H1 (cell line): ENCODE measurements at regions not wholly inside any gene's neighbourhood (a gene's known extent, or its start where the extent isn't known, plus 50 kb on each side); places are given as distances from the start of the nearest gene placed in this dataset.

Source experiments
- CTCF ChIA-PET: fragments of 300-600 bp; sonication (Branson Sonifier 250); formaldehyde crosslinking; loops from one replicate; lab custom pipeline; 2021; ENCODE audit not compliant: partially characterized antibody; lab: Charles Lee
- POLR2A ChIA-PET: fragments of 300-600 bp; sonication (Branson Sonifier 250); formaldehyde crosslinking; loops from one replicate; lab custom pipeline; 2021; ENCODE audit warnings: inconsistent platforms; ENCODE audit not compliant: partially characterized antibody; lab: Charles Lee
- DNase-seq, 2 experiments: peaks; one replicate each; pipeline versions ENCODE4 v3.0.0 to v3.0.0-alpha.2; 2010 to 2022; ENCODE audit warnings: low spot score in 2 of 2, low read depth in 1 of 2, mixed read lengths in 1 of 2
- FAIRE-seq: peaks from 2 replicates; lab custom pipeline; 2011; peaks lifted over from hg19 to GRCh38; lab: Jason Lieb, UNC
- H2AFZ ChIP-seq: 2 replicates; pipeline ENCODE4 v1.8.1; 2012; ENCODE audit warnings: low read length, inconsistent platforms
- H2AK5ac ChIP-seq: 2 replicates; pipeline ENCODE4 v1.6.1; 2013; ENCODE audit warnings: low read depth, low read length
- H2BK120ac ChIP-seq: replicated peaks from 2 replicates; pipeline ENCODE3; 2013; ENCODE audit warnings: low read depth, low read length, inconsistent platforms
- H2BK12ac ChIP-seq: 2 replicates; pipeline ENCODE4 v1.6.1; 2013; ENCODE audit warnings: low read depth, low read length
- H2BK15ac ChIP-seq: 2 replicates; pipeline ENCODE4 v1.6.1; 2013; ENCODE audit warnings: low read length
- H2BK20ac ChIP-seq: 2 replicates; pipeline ENCODE4 v1.6.1; 2013; ENCODE audit warnings: low read length
- H2BK5ac ChIP-seq: 2 replicates; pipeline ENCODE4 v1.6.1; 2013; ENCODE audit warnings: low read depth, low read length
- H3K14ac ChIP-seq: 2 replicates; pipeline ENCODE4 v1.6.1; 2013; ENCODE audit warnings: inconsistent platforms; ENCODE audit not compliant: insufficient read length
- H3K18ac ChIP-seq: 2 replicates; pipeline ENCODE4 v1.6.1; 2013; ENCODE audit warnings: low read length; ENCODE audit errors: extremely low read depth
- H3K23ac ChIP-seq: 2 replicates; pipeline ENCODE4 v1.6.1; 2013; ENCODE audit warnings: inconsistent platforms; ENCODE audit not compliant: insufficient read length
- H3K23me2 ChIP-seq: 2 replicates; pipeline ENCODE4 v1.6.1; 2013; ENCODE audit warnings: low read depth, low read length
- H3K27ac ChIP-seq: 2 replicates; pipeline ENCODE4 v1.6.1; 2011; ENCODE audit warnings: low read depth, low read length, inconsistent platforms
- H3K27me3 ChIP-seq, 4 experiments: replicated peaks in 1 of 4; 1 replicate in 1 of 4; 2 replicates in 3 of 4; pipeline versions ENCODE4 v1.6.1 to v1.8.1; 2011 to 2013; ENCODE audit warnings: low read length in 3 of 4, mild to moderate bottlenecking in 3 of 4, inconsistent platforms in 2 of 4, mixed read lengths in 2 of 4, moderate library complexity in 1 of 4; ENCODE audit not compliant: control insufficient read depth in 3 of 4, insufficient read depth in 3 of 4; ENCODE audit errors: extremely low read depth in 1 of 4
- H3K36me3 ChIP-seq, 4 experiments: 2 replicates each; pipeline versions ENCODE4 v1.6.1 to v1.8.1; 2011 to 2013; ENCODE audit warnings: mild to moderate bottlenecking in 4 of 4, low read length in 3 of 4, moderate library complexity in 2 of 4, control low read depth in 1 of 4, inconsistent platforms in 1 of 4; ENCODE audit not compliant: insufficient read depth in 4 of 4, control insufficient read depth in 2 of 4
- H3K4ac ChIP-seq: replicated peaks from 2 replicates; pipeline ENCODE3; 2013; ENCODE audit warnings: low read length, low read depth, mixed read lengths, inconsistent platforms; ENCODE audit not compliant: insufficient read length
- H3K4me1 ChIP-seq, 4 experiments: replicated peaks in 1 of 4; 1 replicate in 1 of 4; 2 replicates in 3 of 4; pipeline versions ENCODE4 v1.6.1 to v1.8.1; 2011 to 2013; ENCODE audit warnings: low read length in 3 of 4, inconsistent platforms in 2 of 4, mixed read lengths in 1 of 4; ENCODE audit not compliant: insufficient read depth in 4 of 4, control insufficient read depth in 3 of 4
- H3K4me2 ChIP-seq, 2 experiments: 2 replicates each; pipeline versions ENCODE4 v1.6.1 to v1.8.1; 2011 to 2013; ENCODE audit warnings: low read depth in 2 of 2, low read length in 2 of 2, control low read depth in 1 of 2, inconsistent platforms in 1 of 2, mild to moderate bottlenecking in 1 of 2; ENCODE audit not compliant: insufficient read depth in 1 of 2
- H3K4me3 ChIP-seq, 4 experiments: fragments of 200-600, 300-600 bp in 1 of 4; sonication (generic), shearing (Covaris generic), sonication (Bioruptor Twin) in 1 of 4; 2 replicates each; pipeline versions ENCODE4 v1.5.1 to v1.8.1; 2011 to 2016; ENCODE audit warnings: low read length in 4 of 4, low read depth in 3 of 4, control low read depth in 2 of 4, inconsistent platforms in 2 of 4, mild to moderate bottlenecking in 2 of 4, mixed read lengths in 1 of 4, moderate library complexity in 1 of 4; ENCODE audit not compliant: insufficient read depth in 2 of 4; ENCODE audit errors: extremely low read depth in 1 of 4
- H3K56ac ChIP-seq: replicated peaks from 2 replicates; pipeline ENCODE3; 2013; ENCODE audit warnings: low read depth, mild to moderate bottlenecking, mixed read lengths, low read length, inconsistent platforms; ENCODE audit not compliant: insufficient read length
- H3K79me1 ChIP-seq: 2 replicates; pipeline ENCODE4 v1.6.1; 2013; ENCODE audit warnings: low read depth, low read length, control low read depth
- H3K79me2 ChIP-seq, 2 experiments: 2 replicates each; pipeline versions ENCODE4 v1.6.1 to v1.8.1; 2012 to 2013; ENCODE audit warnings: low read length in 2 of 2, mild to moderate bottlenecking in 2 of 2, inconsistent platforms in 1 of 2; ENCODE audit not compliant: insufficient read depth in 2 of 2, control insufficient read depth in 1 of 2
- H3K9ac ChIP-seq, 4 experiments: replicated peaks in 1 of 4; 1 replicate in 1 of 4; 2 replicates in 3 of 4; pipeline versions ENCODE4 v1.6.1 to v1.8.1; 2011 to 2013; ENCODE audit warnings: low read depth in 3 of 4, low read length in 3 of 4, control low read depth in 2 of 4, mild to moderate bottlenecking in 2 of 4, moderate library complexity in 2 of 4, inconsistent platforms in 1 of 4; ENCODE audit errors: extremely low read depth in 1 of 4
- H3K9me3 ChIP-seq, 2 experiments: 2 replicates each; pipeline versions ENCODE4 v1.6.1 to v1.8.1; 2012 to 2013; ENCODE audit warnings: mild to moderate bottlenecking in 2 of 2, moderate library complexity in 2 of 2, control low read depth in 1 of 2, inconsistent platforms in 1 of 2, low read depth in 1 of 2, low read length in 1 of 2, mixed read lengths in 1 of 2; ENCODE audit not compliant: insufficient read depth in 2 of 2
- H4K20me1 ChIP-seq, 2 experiments: replicated peaks in 1 of 2; 2 replicates each; pipeline versions ENCODE3 to v1.8.1; 2011 to 2013; ENCODE audit warnings: inconsistent platforms in 2 of 2, low read length in 2 of 2, mild to moderate bottlenecking in 1 of 2; ENCODE audit not compliant: insufficient read depth in 2 of 2, control insufficient read depth in 1 of 2
- H4K5ac ChIP-seq: 2 replicates; pipeline ENCODE4 v1.6.1; 2013; ENCODE audit warnings: low read length, low read depth, mixed read lengths, inconsistent platforms; ENCODE audit not compliant: insufficient read length
- H4K8ac ChIP-seq: 2 replicates; pipeline ENCODE4 v1.8.0; 2013; ENCODE audit warnings: mild to moderate bottlenecking, moderate library complexity, low read length, inconsistent platforms; ENCODE audit not compliant: insufficient read depth; ENCODE audit errors: extremely low read depth
- H4K91ac ChIP-seq: replicated peaks from 2 replicates; pipeline ENCODE3; 2013; ENCODE audit warnings: low read length, mixed read lengths, inconsistent platforms; ENCODE audit not compliant: insufficient read length
- ASH2L ChIP-seq: fragments of 200-600, 300-600 bp; sonication (generic); IDR thresholded peaks from one replicate; pipeline ENCODE4 v1.7.1; 2017; ENCODE audit warnings: low read length
- MAX ChIP-seq: IDR thresholded peaks from 2 replicates; pipeline ENCODE4 v1.6.1; 2012; ENCODE audit warnings: inconsistent platforms
- SP2 ChIP-seq: IDR thresholded peaks from 2 replicates; pipeline ENCODE4 v1.6.1; 2012; ENCODE audit warnings: mild to moderate bottlenecking, low read length, inconsistent platforms
- SUZ12 ChIP-seq: fragments of 200-600 bp; sonication (generic); IDR thresholded peaks from 2 replicates; pipeline ENCODE4 v1.6.1; 2012; ENCODE audit warnings: mild to moderate bottlenecking, inconsistent platforms, low read length, moderate library complexity, mixed read lengths
- WGBS, 2 experiments: shearing (Covaris generic) in 1 of 2; methylation state at CpG; one replicate each; pipeline versions ENCODE4 v1.1.6 to v1.1.7; 2013 to 2015; ENCODE audit warnings: low lambda C conversion rate in 2 of 2, mixed read lengths in 2 of 2, inconsistent platforms in 1 of 2, low coverage in 1 of 2, missing lambda C conversion rate in 1 of 2; ENCODE audit not compliant: insufficient replicate concordance in 2 of 2, insufficient coverage in 1 of 2, insufficient read length in 1 of 2; ENCODE audit errors: extremely low coverage in 1 of 2, missing lambda C conversion rate in 1 of 2; 5-methylcytosine and 5-hydroxymethylcytosine counted together
- TF ChIP-seq, protein P1 (sequence below), 3 experiments: IDR thresholded peaks; 1 replicate in 2 of 3; 2 replicates in 1 of 3; pipeline versions ENCODE4 v1.5.1 to v1.6.1; 2011; ENCODE audit warnings: low read length in 3 of 3, mild to moderate bottlenecking in 3 of 3, inconsistent platforms in 2 of 3, low read depth in 1 of 3, moderate library complexity in 1 of 3; ENCODE audit not compliant: insufficient read depth in 1 of 3; ENCODE audit errors: control extremely low read depth in 1 of 3

GRCh38 chr6:84967965-84968364, 203.6 kb upstream of the TBX18 start:
- FAIRE-seq, result no peak
- Histone ChIP-seq H3K36me3 (no peaks in the 10 kb centered on the region), H2AFZ (no peak overlapping the region), H4K91ac (no peak overlapping the region), H3K4me3 (no peak overlapping the region), H3K18ac (no peak overlapping the region), H3K56ac (no peak overlapping the region), H3K9me3 (peaks cover 8 to 14% of the 10 kb centered on the region in 2 experiments), H3K79me2 (no peaks in the 10 kb centered on the region), H3K14ac (no peak overlapping the region), H3K4me1 (no peaks in the 10 kb centered on the region), H2BK15ac (no peak overlapping the region), H3K23ac (no peak overlapping the region), H4K20me1 (no peaks in the 10 kb centered on the region), H3K9ac (no peak overlapping the region), H4K5ac (no peak overlapping the region), H3K27ac (no peak overlapping the region), H2BK5ac (no peak overlapping the region), H2BK120ac (no peak overlapping the region), H3K27me3 (no peaks in the 10 kb centered on the region), H2AK5ac (no peak overlapping the region), H3K4ac (no peak overlapping the region), H2BK12ac (no peak overlapping the region), H3K4me2 (no peak overlapping the region), H3K79me1 (no peaks in the 10 kb centered on the region), H2BK20ac (no peak overlapping the region), H4K8ac (no peak overlapping the region), H3K23me2 (no peaks in the 10 kb centered on the region)
- ChIA-PET POLR2A (no interaction called here), CTCF (interaction anchor here (0.6 to 3.0 kb wide), 11 partner anchors 9 to 545 kb away, joined by 3 to 14 read pairs (median 4); no protein-coding TSS in a partner anchor)
- WGBS, 2 experiments, result 92% methylated on average over 11 of the region's 11 CpGs; no CpG with 5 or more reads in 1 of the 2 experiments
- no peak for DNase-seq
- TF ChIP-seq, protein P1, sequence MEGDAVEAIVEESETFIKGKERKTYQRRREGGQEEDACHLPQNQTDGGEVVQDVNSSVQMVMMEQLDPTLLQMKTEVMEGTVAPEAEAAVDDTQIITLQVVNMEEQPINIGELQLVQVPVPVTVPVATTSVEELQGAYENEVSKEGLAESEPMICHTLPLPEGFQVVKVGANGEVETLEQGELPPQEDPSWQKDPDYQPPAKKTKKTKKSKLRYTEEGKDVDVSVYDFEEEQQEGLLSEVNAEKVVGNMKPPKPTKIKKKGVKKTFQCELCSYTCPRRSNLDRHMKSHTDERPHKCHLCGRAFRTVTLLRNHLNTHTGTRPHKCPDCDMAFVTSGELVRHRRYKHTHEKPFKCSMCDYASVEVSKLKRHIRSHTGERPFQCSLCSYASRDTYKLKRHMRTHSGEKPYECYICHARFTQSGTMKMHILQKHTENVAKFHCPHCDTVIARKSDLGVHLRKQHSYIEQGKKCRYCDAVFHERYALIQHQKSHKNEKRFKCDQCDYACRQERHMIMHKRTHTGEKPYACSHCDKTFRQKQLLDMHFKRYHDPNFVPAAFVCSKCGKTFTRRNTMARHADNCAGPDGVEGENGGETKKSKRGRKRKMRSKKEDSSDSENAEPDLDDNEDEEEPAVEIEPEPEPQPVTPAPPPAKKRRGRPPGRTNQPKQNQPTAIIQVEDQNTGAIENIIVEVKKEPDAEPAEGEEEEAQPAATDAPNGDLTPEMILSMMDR (IDR thresholded peaks at IDR 0.05; ENCODE audit: control extremely low read depth in 1 of 3, insufficient read depth in 1 of 3, low read depth in 1 of 3, low read length in 3 of 3), result no peak
- TF ChIP-seq SUZ12, result no peak
- TF ChIP-seq MAX, result no peak
- no peak for TF ChIP-seq ASH2L
- TF ChIP-seq SP2, result no peak
